IgD-negative memory B cell (primary cell): ENCODE measurements at regions not wholly inside any gene's neighbourhood (a gene's known extent, or its start where the extent isn't known, plus 50 kb on each side); places are given as distances from the start of the nearest gene placed in this dataset.
"Not testable (repeated sequence)": the region's sequence is repeated elsewhere in the genome, so short reads cannot be mapped to it uniquely, and the experiment has no call there.

Experiments
- H3K27ac Mint-ChIP-seq, 3 donors: one replicate each; pipeline ENCODE4 v1.8.0; 2020 to 2022; ENCODE audit warnings: mild to moderate bottlenecking in 3 of 3, mixed read lengths in 3 of 3, moderate library complexity in 1 of 3
- H3K27me3 Mint-ChIP-seq: one replicate; pipeline ENCODE4 v1.8.0; 2021; ENCODE audit warnings: mixed read lengths
- H3K36me3 Mint-ChIP-seq: one replicate; pipeline ENCODE4 v1.8.0; 2020; ENCODE audit warnings: mild to moderate bottlenecking, mixed read lengths
- H3K4me1 Mint-ChIP-seq, 3 donors: one replicate each; pipeline ENCODE4 v1.8.0; 2020 to 2022; ENCODE audit warnings: mixed read lengths in 3 of 3, mild to moderate bottlenecking in 1 of 3
- H3K4me3 Mint-ChIP-seq, 4 donors: one replicate each; pipeline ENCODE4 v1.8.0; 2020 to 2022; ENCODE audit warnings: mild to moderate bottlenecking in 4 of 4, mixed read lengths in 4 of 4, moderate library complexity in 3 of 4
- H3K9me3 Mint-ChIP-seq, 3 donors: one replicate each; pipeline ENCODE4 v1.8.0; 2020 to 2021; ENCODE audit warnings: mixed read lengths in 3 of 3, mild to moderate bottlenecking in 1 of 3

GRCh38 chr5:100096328-100096727, 438.8 kb upstream of the FAM174A start:
- H3K27me3 Mint-ChIP-seq, H3K27ac Mint-ChIP-seq, H3K4me1 Mint-ChIP-seq, H3K9me3 Mint-ChIP-seq, H3K36me3 Mint-ChIP-seq, H3K4me3 Mint-ChIP-seq: not testable (repeated sequence)

- not testable (repeated sequence) for H3K27ac Mint-ChIP-seq, H3K4me1 Mint-ChIP-seq, H3K9me3 Mint-ChIP-seq, H3K4me3 Mint-ChIP-seq, H3K36me3 Mint-ChIP-seq, H3K27me3 Mint-ChIP-seq
Observed at GRCh38 chr5:100080703-100081102, 454.5 kb upstream of the FAM174A start.

GRCh38 chr5:100079163-100079562, 456.0 kb upstream of the FAM174A start:
- not testable (repeated sequence) for H3K36me3 Mint-ChIP-seq, H3K27me3 Mint-ChIP-seq, H3K4me1 Mint-ChIP-seq, H3K9me3 Mint-ChIP-seq, H3K27ac Mint-ChIP-seq, H3K4me3 Mint-ChIP-seq

- not testable (repeated sequence) for H3K4me3 Mint-ChIP-seq, H3K9me3 Mint-ChIP-seq, H3K27ac Mint-ChIP-seq, H3K36me3 Mint-ChIP-seq, H3K4me1 Mint-ChIP-seq, H3K27me3 Mint-ChIP-seq
Observed at GRCh38 chr5:100066020-100066419, 469.2 kb upstream of the FAM174A start.

GRCh38 chr5:100043475-100043874, 491.7 kb upstream of the FAM174A start:
- Mint-ChIP-seq H3K4me1 (no peaks in the 10 kb centered on the region), H3K27me3 (no peaks in the 10 kb centered on the region), H3K9me3 (no peaks in the 10 kb centered on the region), H3K27ac (no peak overlapping the region), H3K36me3 (no peaks in the 10 kb centered on the region), H3K4me3 (no peak overlapping the region)

GRCh38 chr5:100026606-100027005, 508.6 kb upstream of the FAM174A start:
- no peak overlapping the region for H3K27ac Mint-ChIP-seq
- H3K27me3 Mint-ChIP-seq, result no peaks in the 10 kb centered on the region
- peaks cover 0 to 4% (median 0%) of the 10 kb centered on the region in 3 donors for H3K9me3 Mint-ChIP-seq
- H3K4me1 Mint-ChIP-seq, result no peaks in the 10 kb centered on the region
- H3K36me3 Mint-ChIP-seq, result peaks cover 3% of the 10 kb centered on the region
- H3K4me3 Mint-ChIP-seq, result no peak overlapping the region

- Mint-ChIP-seq H3K9me3 (peaks cover 0 to 2% (median 0%) of the 10 kb centered on the region in 3 donors), H3K27ac (no peak overlapping the region), H3K4me1 (no peaks in the 10 kb centered on the region), H3K4me3 (no peak overlapping the region), H3K36me3 (peaks cover 3% of the 10 kb centered on the region), H3K27me3 (no peaks in the 10 kb centered on the region)
Observed at GRCh38 chr5:100023536-100023935, 511.6 kb upstream of the FAM174A start.

- no peak overlapping the region for H3K27ac Mint-ChIP-seq
- no peaks in the 10 kb centered on the region for H3K27me3 Mint-ChIP-seq
- H3K4me3 Mint-ChIP-seq, result no peak overlapping the region
- no peaks in the 10 kb centered on the region for H3K4me1 Mint-ChIP-seq
- no peaks in the 10 kb centered on the region for H3K36me3 Mint-ChIP-seq
- peaks cover 0 to 2% (median 0%) of the 10 kb centered on the region in 3 donors for H3K9me3 Mint-ChIP-seq
Observed at GRCh38 chr5:100017520-100018262, 517.5 kb upstream of the FAM174A start.

- not testable (repeated sequence) for H3K4me3 Mint-ChIP-seq, H3K27me3 Mint-ChIP-seq, H3K9me3 Mint-ChIP-seq, H3K27ac Mint-ChIP-seq, H3K4me1 Mint-ChIP-seq, H3K36me3 Mint-ChIP-seq
Observed at GRCh38 chr5:100013305-100013704, 521.9 kb upstream of the FAM174A start.

GRCh38 chr5:100011160-100011559, 524.0 kb upstream of the FAM174A start:
- H3K9me3 Mint-ChIP-seq, H3K4me3 Mint-ChIP-seq, H3K27me3 Mint-ChIP-seq, H3K4me1 Mint-ChIP-seq, H3K36me3 Mint-ChIP-seq, H3K27ac Mint-ChIP-seq: not testable (repeated sequence)

GRCh38 chr5:100004969-100005368, 530.2 kb upstream of the FAM174A start:
- Mint-ChIP-seq H3K27ac (no peak overlapping the region), H3K4me3 (no peak overlapping the region), H3K9me3 (peaks cover 2 to 11% (median 5%) of the 10 kb centered on the region in 3 donors), H3K4me1 (no peaks in the 10 kb centered on the region), H3K36me3 (no peaks in the 10 kb centered on the region), H3K27me3 (no peaks in the 10 kb centered on the region)

- H3K36me3 Mint-ChIP-seq, result no peaks in the 10 kb centered on the region
- H3K27ac Mint-ChIP-seq, result no peak overlapping the region
- no peaks in the 10 kb centered on the region for H3K27me3 Mint-ChIP-seq
- peaks cover 0 to 8% (median 7%) of the 10 kb centered on the region in 3 donors for H3K9me3 Mint-ChIP-seq
- H3K4me3 Mint-ChIP-seq, result no peak overlapping the region
- no peaks in the 10 kb centered on the region for H3K4me1 Mint-ChIP-seq
Observed at GRCh38 chr5:99998319-99998718, 536.9 kb upstream of the FAM174A start.

GRCh38 chr5:99995407-99995806, 539.8 kb upstream of the FAM174A start:
- Mint-ChIP-seq H3K27ac (no peak overlapping the region), H3K36me3 (no peaks in the 10 kb centered on the region), H3K9me3 (peaks cover 0 to 2% (median 0%) of the 10 kb centered on the region in 3 donors), H3K4me3 (no peak overlapping the region), H3K4me1 (no peaks in the 10 kb centered on the region), H3K27me3 (no peaks in the 10 kb centered on the region)

GRCh38 chr5:99973779-99974178, 561.4 kb upstream of the FAM174A start:
- Mint-ChIP-seq H3K27ac (no peak overlapping the region), H3K36me3 (no peaks in the 10 kb centered on the region), H3K9me3 (peaks cover 0 to 4% (median 0%) of the 10 kb centered on the region in 3 donors), H3K27me3 (no peaks in the 10 kb centered on the region), H3K4me3 (no peak overlapping the region), H3K4me1 (no peaks in the 10 kb centered on the region)

- Mint-ChIP-seq H3K36me3 (no peaks in the 10 kb centered on the region), H3K27ac (no peak overlapping the region), H3K27me3 (no peaks in the 10 kb centered on the region), H3K4me1 (no peaks in the 10 kb centered on the region), H3K4me3 (no peak overlapping the region), H3K9me3 (peaks cover 0 to 10% (median 5%) of the 10 kb centered on the region in 3 donors)
Observed at GRCh38 chr5:99955962-99956361, 579.2 kb upstream of the FAM174A start.

- Mint-ChIP-seq H3K4me1 (no peaks in the 10 kb centered on the region), H3K27me3 (no peaks in the 10 kb centered on the region), H3K4me3 (no peak overlapping the region), H3K36me3 (no peaks in the 10 kb centered on the region), H3K27ac (no peak overlapping the region), H3K9me3 (peaks cover 0 to 8% (median 5%) of the 10 kb centered on the region in 3 donors)
Observed at GRCh38 chr5:99955006-99955405, 580.2 kb upstream of the FAM174A start.
